ENCODE measurements at regions not wholly inside any gene's neighbourhood (a gene's known extent, or its start where the extent isn't known, plus 50 kb on each side); places are given as distances from the start of the nearest gene placed in this dataset.

- TF ChIP-seq POLR2AphosphoS5 (IDR thresholded peaks at IDR 0.05; ENCODE audit: borderline replicate concordance, low read depth, low read length) (no peak), EZH2 (IDR thresholded peaks at IDR 0.05) (no peak)
Measured at GRCh38 chr14:101464310-101464983, 96.8 kb upstream of the DIO3 start.

All from SK-N-MC (cell line).